SHP77 (cell line): ENCODE measurements at regions not wholly inside any gene's neighbourhood (a gene's known extent, or its start where the extent isn't known, plus 50 kb on each side); places are given as distances from the start of the nearest gene placed in this dataset.

Experiments used
- DNase-seq, 2 experiments: peaks; one replicate each; lab custom pipeline; 2025; lab: John Stamatoyannopoulos, UW

DNA sequence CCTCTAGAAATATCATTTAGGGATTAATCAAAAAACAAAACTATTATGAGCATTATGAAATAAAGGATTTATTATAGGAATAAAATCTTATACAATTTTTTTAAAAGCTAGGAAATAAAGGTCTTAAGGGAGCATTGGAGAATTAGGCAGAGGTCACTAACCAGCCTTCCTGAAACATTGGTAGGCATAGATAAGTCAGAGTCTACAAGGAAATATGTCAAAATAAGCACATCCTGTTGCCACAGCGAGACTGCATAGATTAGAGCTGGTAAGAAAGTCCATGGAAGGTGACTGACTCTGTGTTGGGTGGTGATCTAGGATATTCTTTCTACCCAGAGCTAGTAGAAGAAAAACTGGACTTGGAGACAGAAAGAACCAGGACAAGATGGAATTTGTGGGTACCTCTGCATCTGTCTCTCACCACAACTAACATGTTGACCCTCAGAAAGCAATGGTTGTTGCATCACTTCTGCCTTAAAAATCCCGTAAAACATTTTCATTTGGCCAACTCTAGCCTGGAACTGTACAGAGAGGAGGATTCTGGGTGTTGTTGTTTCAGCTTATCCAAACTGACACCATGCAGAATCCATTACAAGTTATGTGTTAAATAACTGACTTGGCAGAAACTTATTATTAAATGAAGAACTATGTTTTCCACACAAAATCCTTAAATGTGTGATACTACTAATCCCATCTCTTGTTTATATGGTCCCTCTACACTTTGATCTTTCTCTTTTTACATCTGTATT, 77.1 kb downstream of the FBXO5 start:
- DNase-seq = no peak

DNA sequence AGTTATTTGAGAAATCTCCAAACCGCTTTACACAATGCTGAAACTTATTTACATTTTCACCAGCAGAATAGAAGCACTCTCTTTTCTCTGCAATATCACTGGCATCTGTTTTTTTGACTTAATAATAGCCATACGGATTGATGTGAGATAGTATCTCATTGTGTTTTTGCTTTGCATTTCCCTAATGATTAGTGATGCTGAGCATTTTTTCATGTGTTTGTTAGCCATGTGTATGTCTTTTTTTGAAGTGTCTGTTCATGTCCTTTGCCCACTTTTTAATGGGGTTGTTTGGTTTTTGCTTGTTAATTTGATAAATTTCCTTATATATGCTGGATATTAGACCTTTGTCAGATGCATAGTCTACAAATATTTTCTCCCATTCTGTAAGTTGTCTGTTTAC, 73.6 kb downstream of the FBXO5 start:
- no peak for DNase-seq

DNA sequence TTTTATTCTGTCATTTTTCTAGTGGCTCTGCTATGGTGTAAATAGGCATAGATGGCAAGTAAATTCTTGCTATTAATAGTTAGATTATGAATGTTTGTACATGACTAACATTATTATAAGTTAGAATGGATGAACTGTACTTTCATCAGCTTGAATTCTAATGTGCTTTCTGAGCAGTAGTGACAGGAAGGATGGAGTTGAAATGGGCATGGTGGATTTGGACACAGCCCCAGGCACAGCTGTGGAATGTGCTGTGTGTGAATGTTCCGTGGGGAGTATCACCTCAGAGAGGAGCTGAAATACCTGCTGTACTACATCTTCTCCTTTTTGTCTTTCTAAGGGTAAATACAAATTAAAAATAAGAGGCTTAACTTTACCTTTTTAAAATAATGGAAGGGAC, 66.8 kb downstream of the FBXO5 start:
- no peak for DNase-seq

DNA sequence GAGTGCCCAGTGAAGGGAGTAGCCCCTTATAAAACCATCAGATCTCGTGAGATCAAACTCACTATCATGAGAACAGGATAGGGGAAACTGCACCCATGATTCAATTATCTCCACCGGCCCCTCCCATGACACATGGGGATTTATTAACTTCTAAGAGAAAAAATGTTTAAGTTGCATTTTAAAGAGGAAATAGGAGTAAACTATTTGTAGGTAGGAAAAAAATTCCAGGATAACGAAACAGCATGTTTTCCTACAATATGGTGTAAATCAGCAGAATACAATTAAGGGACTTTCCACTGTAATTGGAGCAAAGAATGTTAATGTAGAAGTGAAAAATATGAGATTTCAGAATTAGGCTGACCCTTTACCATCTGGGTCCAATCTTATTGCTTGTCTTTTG, 63.9 kb downstream of the FBXO5 start:
- DNase-seq = no peak

DNA sequence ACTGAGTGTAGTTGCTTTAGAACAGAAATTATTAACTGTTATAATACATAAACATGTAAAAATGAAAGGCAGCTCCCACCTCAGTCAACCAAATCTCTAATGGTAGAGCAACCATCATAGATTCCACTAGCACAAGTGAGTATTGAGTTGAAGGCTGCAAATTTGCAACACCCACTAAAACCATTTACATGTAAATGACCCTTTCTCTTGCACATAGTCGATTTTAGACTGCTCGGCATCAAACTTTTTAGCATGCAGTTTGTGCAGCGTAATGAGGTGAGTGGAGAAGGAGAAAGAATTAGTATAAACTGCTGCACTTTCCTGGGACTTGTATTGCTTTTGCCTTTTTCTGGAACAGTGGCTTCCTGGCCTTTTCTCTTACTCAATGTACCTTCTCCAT, 62.8 kb downstream of the FBXO5 start:
- DNase-seq = no peak
